ENCODE measurements at regions not wholly inside any gene's neighbourhood (a gene's known extent, or its start where the extent isn't known, plus 50 kb on each side); places are given as distances from the start of the nearest gene placed in this dataset.

DNA sequence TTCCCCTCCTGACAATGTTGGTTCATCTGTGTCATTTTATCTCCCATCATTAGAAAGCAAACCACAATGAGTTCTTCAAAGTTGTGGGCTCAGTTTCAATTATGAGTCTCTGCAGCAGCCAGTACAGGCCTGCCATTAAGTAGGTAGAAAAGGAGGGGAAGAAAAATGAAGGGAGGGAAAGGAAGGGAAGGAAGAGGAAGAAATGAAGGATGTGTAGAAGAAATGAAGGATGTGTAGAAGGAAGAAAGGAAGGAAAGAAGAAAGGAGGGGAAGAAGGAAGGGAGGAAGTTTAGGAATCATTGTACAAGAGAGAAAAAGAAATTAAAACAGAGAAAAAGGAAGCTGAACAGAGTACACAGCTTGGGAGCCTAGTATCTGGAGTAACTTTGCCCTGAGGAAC, 498.3 kb upstream of the DAB1 start:
- no peak for TF ChIP-seq CTCF (IDR thresholded peaks at IDR 0.05; ENCODE audit: low read depth, low read length)
- TF ChIP-seq EZH2phosphoT487 (IDR thresholded peaks at IDR 0.05; ENCODE audit: low read depth) = no peak
